Ovary (tissue), 7 donors: ENCODE measurements at regions not wholly inside any gene's neighbourhood (a gene's known extent, or its start where the extent isn't known, plus 50 kb on each side); places are given as distances from the start of the nearest gene placed in this dataset.

Experiments used
- DNase-seq, 5 donors: peaks; one replicate each; pipeline ENCODE4 v3.0.0-alpha.2; 2019 to 2020
- H3K27ac ChIP-seq, 2 donors: fragments of 200-600 bp; one replicate each; pipeline versions ENCODE4 v1.5.1 to v1.8.0; 2019 to 2022
- H3K27me3 ChIP-seq: fragments of 200-600 bp; one replicate; pipeline ENCODE4 v1.8.0; 2022
- H3K36me3 ChIP-seq: fragments of 200-600 bp; sonication (generic); one replicate; pipeline ENCODE4 v1.5.1; 2019
- H3K4me1 ChIP-seq: one replicate; pipeline ENCODE4 v1.8.1; 2013; ENCODE audit warnings: mild to moderate bottlenecking, moderate library complexity; ENCODE audit not compliant: insufficient read depth
- H3K4me3 ChIP-seq: fragments of 200-600 bp; sonication (generic); one replicate; pipeline ENCODE4 v1.5.1; 2017
- H3K9me3 ChIP-seq, 2 donors: fragments of 200-600 bp in 1 of 2; sonication (generic) in 1 of 2; one replicate each; pipeline versions ENCODE4 v1.5.1 to v1.8.1; 2013 to 2019; ENCODE audit warnings: mild to moderate bottlenecking in 1 of 2, moderate library complexity in 1 of 2
- CTCF ChIP-seq, 3 donors: fragments of 450-650 bp in 2 of 3; fragments of 200-600 bp in 1 of 3; IDR thresholded peaks; one replicate each; pipeline versions ENCODE4 v1.5.1 to v1.8.0; 2016 to 2022; ENCODE audit warnings: antibody characterized with exemption in 3 of 3, mild to moderate bottlenecking in 1 of 3
- EP300 ChIP-seq: sonication (generic); formaldehyde crosslinking; IDR thresholded peaks from one replicate; pipeline ENCODE4 v1.6.1; 2017; ENCODE audit warnings: antibody characterized with exemption
- POLR2A ChIP-seq: fragments of 450-650 bp; IDR thresholded peaks from one replicate; pipeline ENCODE4 v1.6.1; 2017; ENCODE audit warnings: antibody characterized with exemption, mild to moderate bottlenecking, moderate library complexity
- WGBS, 3 donors: extraction: QIAGEN DNeasy Blood & Tissue Kit in 1 of 3; methylation state at CpG; one replicate each; pipeline versions ENCODE4 v1.1.5 to v1.1.7; 2013 to 2017; 5-methylcytosine and 5-hydroxymethylcytosine counted together
- intact Hi-C, 4 donors: fragments of 100-400 bp; cut with DNase I; formaldehyde crosslinking; loops; one replicate each; pipeline versions ENCODE4 v1.11.0 to v1.15.1; 2022 to 2023
- donor health status: DM: no; HTN: no; CAD: no; lungs with moderate emphysema.
- donor health status: DM: no; HTN: no; CAD: no.
- donor health status: Bipolar disorder and iron deficiency.
- donor health status: DM: no; HTN: no; CAD: no.
- donor health status: DM: yes; HTN: yes; CAD: no.

- Histone ChIP-seq H3K27ac (no peak overlapping the region), H3K9me3 (no peaks in the 10 kb centered on the region), H3K4me3 (no peak overlapping the region), H3K4me1 (no peaks in the 10 kb centered on the region), H3K27me3 (no peaks in the 10 kb centered on the region), H3K36me3 (no peaks in the 10 kb centered on the region)
- TF ChIP-seq EP300 (no peak), CTCF (IDR thresholded peaks at IDR 0.05) (no peak), POLR2A (no peak)
- no peak for DNase-seq
- intact Hi-C loops, result no loop called here
- 90 to 95% (median 92%) methylated on average over 20 of the region's 20 CpGs for WGBS, 3 donors
Observed at GRCh38 chr5:109570362-109570874, 119.3 kb upstream of the MAN2A1 start.

GRCh38 chr5:109567374-109568044 lies 122.2 kb upstream of the MAN2A1 start:
- Histone ChIP-seq H3K27me3 (no peaks in the 10 kb centered on the region), H3K36me3 (no peaks in the 10 kb centered on the region), H3K4me3 (no peak overlapping the region), H3K27ac (no peak overlapping the region), H3K9me3 (no peaks in the 10 kb centered on the region), H3K4me1 (no peaks in the 10 kb centered on the region)
- no peak for DNase-seq
- TF ChIP-seq POLR2A (no peak), EP300 (no peak), CTCF (IDR thresholded peaks at IDR 0.05) (no peak)
- WGBS, 3 donors, result 45 to 58% (median 57%) methylated on average over 7 of the region's 7 CpGs
- intact Hi-C loops, result no loop called here

- H3K4me1 ChIP-seq, result no peaks in the 10 kb centered on the region
- TF ChIP-seq CTCF (IDR thresholded peaks at IDR 0.05) (no peak), EP300 (no peak), POLR2A (no peak)
- no peaks in the 10 kb centered on the region for H3K27me3 ChIP-seq
- no peak overlapping the region for H3K4me3 ChIP-seq
- no peak for DNase-seq
- intact Hi-C loops, result no loop called here
- H3K36me3 ChIP-seq, result no peaks in the 10 kb centered on the region
- 86 to 94% (median 86%) methylated on average over 2 of the region's 2 CpGs for WGBS, 3 donors
- no peaks in the 10 kb centered on the region for H3K9me3 ChIP-seq
- no peak overlapping the region for H3K27ac ChIP-seq
Observed at GRCh38 chr5:109566361-109566760, 123.4 kb upstream of the MAN2A1 start.

GRCh38 chr5:109563739-109564138 lies 126.0 kb upstream of the MAN2A1 start:
- 89 to 98% (median 90%) methylated on average over 1 of the region's 1 CpG for WGBS, 3 donors
- Histone ChIP-seq H3K4me1 (no peaks in the 10 kb centered on the region), H3K27ac (no peak overlapping the region), H3K9me3 (no peaks in the 10 kb centered on the region), H3K4me3 (no peak overlapping the region), H3K27me3 (no peaks in the 10 kb centered on the region), H3K36me3 (no peaks in the 10 kb centered on the region)
- no peak for DNase-seq
- intact Hi-C loops, result no loop called here
- no peak for TF ChIP-seq EP300
- no peak for TF ChIP-seq POLR2A

- H3K27ac ChIP-seq, result no peak overlapping the region
- WGBS, 3 donors, result 72 to 87% (median 85%) methylated on average over 1 of the region's 1 CpG
- no peak overlapping the region for H3K4me3 ChIP-seq
- DNase-seq, result no peak
- no peaks in the 10 kb centered on the region for H3K36me3 ChIP-seq
- no peak for TF ChIP-seq POLR2A
- no peak for TF ChIP-seq EP300
- no peaks in the 10 kb centered on the region for H3K4me1 ChIP-seq
- intact Hi-C loops, result no loop called here
- H3K9me3 ChIP-seq, result no peaks in the 10 kb centered on the region
- no peaks in the 10 kb centered on the region for H3K27me3 ChIP-seq
Observed at GRCh38 chr5:109563189-109563588, 126.5 kb upstream of the MAN2A1 start.
